Kidney (tissue), 13 donors: ENCODE measurements at regions not wholly inside any gene's neighbourhood (a gene's known extent, or its start where the extent isn't known, plus 50 kb on each side); places are given as distances from the start of the nearest gene placed in this dataset.

ENCODE experiments used
- DNase-seq, 5 donors: peaks; one replicate each; pipeline ENCODE4 v3.0.0-alpha.2; 2013 to 2020
- FAIRE-seq: peaks from 2 replicates; lab custom pipeline; 2012; peaks lifted over from hg19 to GRCh38; lab: Jason Lieb, UNC
- H3K27ac ChIP-seq, 2 donors: one replicate each; pipeline ENCODE4 v1.7.0; 2013; ENCODE audit warnings: low read depth in 2 of 2, low read length in 2 of 2, inconsistent platforms in 1 of 2
- H3K27me3 ChIP-seq: one replicate; pipeline ENCODE4 v1.7.1; 2013; ENCODE audit warnings: low read length, inconsistent platforms; ENCODE audit not compliant: control insufficient read depth, insufficient read depth
- H3K36me3 ChIP-seq, 3 donors: one replicate each; pipeline versions ENCODE4 v1.7.0 to v1.7.1; 2013; ENCODE audit warnings: low read length in 3 of 3, control low read depth in 1 of 3, inconsistent platforms in 1 of 3; ENCODE audit not compliant: insufficient read depth in 3 of 3, control insufficient read depth in 2 of 3
- H3K4me1 ChIP-seq, 3 donors: one replicate each; pipeline versions ENCODE4 v1.7.0 to v1.7.1; 2013; ENCODE audit warnings: low read length in 3 of 3, inconsistent platforms in 1 of 3, low read depth in 1 of 3; ENCODE audit not compliant: control insufficient read depth in 2 of 3, insufficient read depth in 2 of 3
- H3K4me3 ChIP-seq, 3 donors: one replicate each; pipeline versions ENCODE4 v1.7.0 to v1.8.1; 2013; ENCODE audit warnings: low read length in 3 of 3, control low read depth in 1 of 3, inconsistent platforms in 1 of 3
- H3K9ac ChIP-seq, 3 donors: one replicate each; pipeline versions ENCODE4 v1.7.0 to v1.7.1; 2013; ENCODE audit warnings: low read length in 3 of 3, control low read depth in 1 of 3, inconsistent platforms in 1 of 3
- H3K9me3 ChIP-seq, 3 donors: one replicate each; pipeline versions ENCODE4 v1.7.0 to v1.7.1; 2013; ENCODE audit warnings: low read length in 3 of 3, control low read depth in 1 of 3, inconsistent platforms in 1 of 3; ENCODE audit not compliant: control insufficient read depth in 2 of 3, insufficient read depth in 1 of 3
- CTCF ChIP-seq: IDR thresholded peaks from 3 replicates; pipeline ENCODE4 v1.5.1; 2012; ENCODE audit warnings: mild to moderate bottlenecking, moderate library complexity, borderline replicate concordance; ENCODE audit not compliant: insufficient read depth; ENCODE audit errors: extremely low read depth
- intact Hi-C: fragments of 100-400 bp; cut with DNase I; formaldehyde crosslinking; loops from one replicate; pipeline ENCODE4 v1.11.1; 2022
- donor health status: control.
- donor health status: control.
- donor health status: control.
- donor health status: control.
- donor health status: control.
- donor health status: DM: yes; HTN: yes; CAD: no.
- donor health status: Normal renal cell carcinoma (clear cell type).

- DNase-seq (peak in 2 of 5 donors; percentile 29 to 43), FAIRE-seq (no peak)
- H3K9me3 ChIP-seq = no peaks in the 10 kb centered on the region
- H3K36me3 ChIP-seq = no peaks in the 10 kb centered on the region
- H3K9ac ChIP-seq = no peak overlapping the region
- intact Hi-C loops = no loop called here
- H3K4me1 ChIP-seq = peaks cover 0 to 3% (median 0%) of the 10 kb centered on the region in 3 donors
- no peak for TF ChIP-seq CTCF
- H3K4me3 ChIP-seq = no peak overlapping the region
- H3K27me3 ChIP-seq = no peaks in the 10 kb centered on the region
- H3K27ac ChIP-seq = no peak overlapping the region
These were observed 290.4 kb upstream of the PDE4D start for GRCh38 chr5:60183881-60184280.

- FAIRE-seq = no peak
- no peak overlapping the region for H3K9ac ChIP-seq
- H3K4me3 ChIP-seq = no peak overlapping the region
- no peaks in the 10 kb centered on the region for H3K4me1 ChIP-seq
- no peak overlapping the region for H3K27ac ChIP-seq
- no peaks in the 10 kb centered on the region for H3K9me3 ChIP-seq
- intact Hi-C loops = no loop called here
- H3K36me3 ChIP-seq = no peaks in the 10 kb centered on the region
- DNase-seq = no peak
- H3K27me3 ChIP-seq = no peaks in the 10 kb centered on the region
- no peak for TF ChIP-seq CTCF
These were observed 284.6 kb upstream of the PDE4D start for GRCh38 chr5:60178101-60178500.

GRCh38 chr5:60177596-60177995, 284.1 kb upstream of the PDE4D start:
- intact Hi-C loops = no loop called here
- Histone ChIP-seq H3K36me3 (no peaks in the 10 kb centered on the region), H3K9ac (no peak overlapping the region), H3K27me3 (no peaks in the 10 kb centered on the region), H3K4me1 (no peaks in the 10 kb centered on the region), H3K4me3 (no peak overlapping the region), H3K9me3 (no peaks in the 10 kb centered on the region), H3K27ac (no peak overlapping the region)
- DNase-seq (no peak), FAIRE-seq (peak; percentile 33)
- no peak for TF ChIP-seq CTCF

GRCh38 chr5:60173667-60174066, 280.1 kb upstream of the PDE4D start:
- FAIRE-seq (no peak), DNase-seq (no peak)
- intact Hi-C loops = no loop called here
- H3K9ac ChIP-seq = no peak overlapping the region
- no peak overlapping the region for H3K27ac ChIP-seq
- H3K36me3 ChIP-seq = no peaks in the 10 kb centered on the region
- H3K4me3 ChIP-seq = no peak overlapping the region
- H3K4me1 ChIP-seq = no peaks in the 10 kb centered on the region
- TF ChIP-seq CTCF = no peak
- no peaks in the 10 kb centered on the region for H3K9me3 ChIP-seq
- no peaks in the 10 kb centered on the region for H3K27me3 ChIP-seq
